HG03469 (cell line): ENCODE measurements at regions not wholly inside any gene's neighbourhood (a gene's known extent, or its start where the extent isn't known, plus 50 kb on each side); places are given as distances from the start of the nearest gene placed in this dataset.
"Not testable (repeated sequence)": the region's sequence is repeated elsewhere in the genome, so short reads cannot be mapped to it uniquely, and the experiment has no call there.

Source experiments
- ATAC-seq: cut with Tn5 transposase; IDR thresholded peaks from one replicate; pipeline ENCODE4 v1.9.1; 2021; ENCODE audit warnings: mild to moderate bottlenecking, moderate library complexity, moderate number of reproducible peaks; ENCODE audit not compliant: unreplicated experiment

DNA sequence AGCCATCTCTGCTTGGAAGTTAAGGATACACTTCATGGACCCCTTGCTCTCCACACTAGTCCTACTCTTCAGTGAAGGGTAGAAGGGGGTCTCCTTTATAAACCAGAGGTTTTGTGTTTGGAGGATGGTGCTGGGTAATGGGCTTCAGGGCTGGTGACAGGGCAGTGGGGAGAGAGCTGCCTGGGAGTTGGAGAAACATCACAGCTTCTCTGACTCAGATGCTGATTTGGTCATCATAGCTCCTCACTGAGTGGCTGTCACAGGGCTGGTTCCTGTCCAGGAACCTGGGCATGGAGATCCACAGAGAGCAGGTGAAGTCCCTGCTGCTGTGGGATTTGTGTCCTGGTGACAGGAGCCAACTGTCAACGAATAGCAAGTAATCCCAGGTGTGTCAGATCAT lies 333.9 kb upstream of the ATP10A start:
- ATAC-seq = no peak

DNA sequence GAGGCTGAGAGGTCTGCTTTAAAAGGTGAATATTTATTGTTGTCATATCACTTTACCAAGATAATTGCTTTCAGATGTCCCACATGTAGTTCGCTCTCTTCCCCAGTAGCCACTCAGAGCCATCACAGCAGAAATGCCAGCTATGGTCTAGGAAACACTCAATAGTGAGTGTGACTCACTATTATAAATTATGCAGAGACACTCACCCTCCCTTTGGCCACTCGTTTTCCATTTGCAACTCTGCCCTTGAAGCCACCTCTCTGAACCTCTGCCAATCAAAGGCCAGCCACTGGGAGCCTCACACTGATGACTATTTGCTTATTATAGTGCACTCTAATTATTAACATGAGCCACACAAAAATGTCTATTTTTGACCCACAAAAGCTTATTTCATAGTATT lies 328.1 kb upstream of the ATP10A start:
- no peak for ATAC-seq

DNA sequence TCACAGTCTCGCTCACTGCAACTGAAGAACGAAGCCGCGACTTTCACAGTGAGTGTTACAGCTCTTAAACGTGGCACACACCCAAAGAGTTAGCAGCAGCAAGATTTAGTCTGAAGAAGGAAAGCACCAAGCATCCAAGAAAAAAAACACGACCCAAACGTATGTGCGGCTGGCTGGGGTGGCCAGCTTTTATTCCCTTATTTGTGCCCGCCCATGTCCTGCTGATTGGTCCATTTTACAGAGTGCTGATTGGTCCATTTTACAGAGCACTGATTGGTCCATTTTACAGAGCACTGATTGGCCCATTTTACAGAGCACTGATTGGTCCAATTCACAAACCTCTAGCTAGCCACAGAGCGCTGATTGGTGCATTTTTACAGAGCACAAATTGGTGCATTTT lies 323.0 kb upstream of the ATP10A start:
- ATAC-seq = not testable (repeated sequence)

DNA sequence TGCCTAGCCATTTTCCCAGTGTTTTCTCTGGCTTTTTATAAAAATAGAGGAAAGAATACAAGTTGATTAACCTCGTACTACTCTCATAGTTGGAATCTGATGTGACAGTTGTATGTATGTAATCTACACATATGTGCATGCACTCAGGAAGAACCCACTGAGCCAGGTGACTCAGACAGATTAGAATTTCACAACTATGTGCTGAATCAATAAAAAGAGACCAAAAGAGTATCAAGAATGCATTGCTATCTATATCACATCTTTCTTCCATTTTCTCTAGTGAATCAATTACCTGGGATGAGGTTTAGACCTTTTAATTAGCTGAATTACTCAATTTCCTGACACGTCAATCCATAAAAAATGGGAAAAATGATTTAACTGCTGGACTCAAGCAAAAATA lies 319.3 kb upstream of the ATP10A start:
- ATAC-seq = no peak

DNA sequence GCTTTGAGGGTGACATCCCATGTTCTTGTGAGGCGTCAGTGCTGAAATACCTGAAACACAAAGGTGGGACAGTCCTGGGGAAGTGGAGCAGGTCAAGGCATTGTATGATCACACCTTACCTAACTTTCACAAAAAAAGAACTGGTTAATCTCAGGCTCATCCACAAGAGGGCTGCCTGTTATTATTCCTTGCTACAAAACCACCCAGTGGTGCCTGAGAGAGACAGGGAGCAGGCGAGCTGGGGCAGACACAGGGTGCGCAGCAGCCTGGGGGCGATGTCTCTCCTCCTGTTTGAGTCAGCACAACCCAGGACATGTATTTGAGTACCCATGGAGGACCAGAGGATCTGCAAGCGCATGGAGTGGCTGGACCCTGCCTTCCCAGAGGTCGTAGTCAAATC lies 316.8 kb upstream of the ATP10A start:
- no peak for ATAC-seq

DNA sequence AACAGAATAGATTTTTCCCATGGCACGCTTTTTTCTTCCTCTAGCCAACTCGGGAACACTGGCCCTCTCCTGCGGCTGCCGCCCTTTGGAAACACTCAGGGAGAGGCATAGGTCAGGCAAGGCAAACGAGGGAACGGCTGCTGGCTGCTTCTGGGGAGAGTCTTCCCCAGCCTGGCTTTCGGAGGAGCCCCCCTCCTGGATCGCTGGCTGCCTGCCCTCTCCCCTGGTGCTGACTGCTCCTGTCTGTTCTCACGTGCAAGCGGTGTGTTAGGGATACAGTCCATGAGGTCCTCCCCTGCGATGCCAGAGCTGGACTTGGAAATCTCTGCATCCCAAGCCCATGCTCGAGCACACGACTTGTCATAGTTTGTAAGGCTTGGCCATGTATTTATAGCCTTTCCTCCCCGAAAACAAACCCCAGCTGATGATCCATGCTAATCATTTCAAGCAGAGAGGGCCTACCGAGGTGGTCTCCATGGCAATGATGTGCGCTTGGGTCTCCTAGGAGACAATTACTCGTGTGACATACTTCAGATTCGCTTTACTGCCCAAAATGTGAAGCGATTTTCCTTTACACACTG lies 315.6 kb upstream of the ATP10A start:
- no peak for ATAC-seq

DNA sequence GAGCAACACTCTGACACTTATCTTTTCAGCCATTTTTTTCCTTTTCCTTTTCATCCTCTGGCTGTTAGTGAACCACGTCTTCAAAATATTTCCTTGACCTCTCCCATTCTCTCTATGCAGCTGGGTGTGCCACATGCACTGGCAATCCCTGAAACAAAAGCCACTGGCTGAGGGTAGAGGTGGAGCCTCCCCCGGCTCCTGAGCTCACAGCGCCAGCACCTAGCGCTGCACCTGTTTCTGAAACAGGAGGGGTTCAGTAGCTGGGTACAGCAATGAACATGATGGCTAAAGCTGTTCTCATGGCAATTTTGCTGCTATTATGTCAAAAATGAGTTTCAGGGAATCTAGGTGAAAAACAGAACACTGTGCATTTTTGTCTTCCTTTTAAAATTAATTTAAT lies 314.7 kb upstream of the ATP10A start:
- no peak for ATAC-seq

DNA sequence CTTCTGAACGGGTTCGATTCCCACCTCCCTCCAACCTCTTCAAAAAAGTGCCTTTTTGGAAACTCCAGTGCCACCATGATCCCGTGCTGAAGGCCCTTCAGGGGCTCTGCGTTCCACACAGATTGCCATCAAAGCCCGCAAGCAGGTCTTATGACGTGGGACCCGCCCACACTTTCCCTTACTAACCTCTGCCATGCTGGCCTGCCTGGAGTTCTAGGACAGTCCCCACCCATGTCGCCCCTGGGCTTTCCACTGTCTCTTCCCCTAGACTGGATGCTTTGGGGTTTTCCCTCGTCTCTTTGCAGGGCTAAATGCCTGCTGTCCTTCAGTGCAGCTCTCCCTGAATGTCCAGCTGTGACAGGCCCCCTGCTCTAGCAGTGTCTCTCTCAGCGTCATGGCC lies 313.7 kb upstream of the ATP10A start:
- no peak for ATAC-seq

DNA sequence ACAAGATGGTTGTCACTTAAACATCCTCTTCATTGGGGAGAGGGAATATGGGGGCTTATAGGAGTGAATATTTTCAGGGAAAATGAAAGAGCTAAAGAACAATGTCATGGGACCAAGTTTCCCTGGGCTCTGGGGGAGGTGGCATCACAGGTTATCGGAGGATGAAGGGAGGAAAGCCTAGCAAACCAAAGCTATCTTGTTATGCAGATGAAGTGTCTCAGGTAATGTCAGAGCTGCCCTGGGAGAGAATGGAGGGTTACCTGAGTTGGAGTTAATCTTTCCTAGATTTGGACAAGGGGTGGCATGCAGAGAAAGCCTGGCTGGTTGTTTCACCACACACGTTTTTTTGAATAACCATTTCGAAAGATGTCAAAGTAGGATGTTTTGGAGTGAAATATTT lies 308.1 kb upstream of the ATP10A start:
- no peak for ATAC-seq

DNA sequence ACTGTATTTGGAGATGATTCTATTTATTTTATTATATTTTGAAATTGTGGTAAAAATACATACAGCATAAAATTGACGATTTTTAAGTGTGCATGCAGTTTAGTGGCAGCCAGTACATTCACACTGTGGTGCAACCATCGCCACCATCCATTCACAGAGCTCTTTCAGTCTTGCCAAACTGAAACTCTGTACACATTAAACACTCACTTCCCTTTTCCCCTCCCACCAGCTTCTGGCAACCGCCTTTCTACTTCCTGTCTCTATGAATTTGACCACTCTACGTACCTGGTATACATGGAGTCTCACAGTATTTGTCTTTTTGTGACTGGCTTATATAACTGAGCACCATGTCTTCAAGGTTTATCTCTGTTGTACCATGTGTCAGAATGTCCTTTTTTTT lies 303.3 kb upstream of the ATP10A start:
- ATAC-seq = no peak

DNA sequence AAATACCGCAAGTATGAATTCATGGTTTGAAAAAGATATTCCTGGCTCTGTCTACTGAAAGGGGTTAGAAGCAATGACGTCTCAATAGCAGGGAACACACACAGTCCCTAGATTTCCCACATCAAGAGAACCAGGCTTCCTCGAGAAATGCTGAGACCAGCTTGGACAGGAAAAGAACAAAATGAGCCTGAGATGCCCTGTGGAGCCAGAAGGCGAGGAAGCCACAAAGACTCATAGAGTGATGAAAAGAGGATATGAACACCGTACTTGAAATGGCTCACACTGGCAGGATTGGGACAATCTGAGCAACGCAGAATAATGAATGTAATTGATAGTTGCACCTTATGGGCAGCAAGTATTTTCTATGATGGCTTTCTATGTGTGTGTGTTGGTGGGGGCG lies 302.4 kb upstream of the ATP10A start:
- no peak for ATAC-seq

DNA sequence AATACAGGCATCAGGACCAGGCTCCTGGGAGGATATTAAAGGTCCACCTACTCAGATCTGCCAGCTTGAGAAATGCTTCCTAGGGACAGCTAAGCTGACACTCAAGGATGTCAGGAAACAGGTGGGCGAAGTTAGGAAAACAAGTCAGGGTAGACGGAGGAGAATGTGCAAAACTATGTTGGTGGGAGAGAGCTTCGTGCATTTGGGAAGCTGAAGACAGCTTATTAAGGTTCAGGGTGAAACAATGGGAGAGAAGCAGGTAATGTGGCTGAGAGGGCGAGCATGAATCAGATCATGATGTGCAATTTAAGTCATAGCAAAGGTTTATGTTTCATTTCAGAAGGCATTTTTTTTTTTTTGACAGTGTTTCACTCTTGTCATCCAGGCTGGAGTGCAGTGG lies 297.2 kb upstream of the ATP10A start:
- no peak for ATAC-seq

DNA sequence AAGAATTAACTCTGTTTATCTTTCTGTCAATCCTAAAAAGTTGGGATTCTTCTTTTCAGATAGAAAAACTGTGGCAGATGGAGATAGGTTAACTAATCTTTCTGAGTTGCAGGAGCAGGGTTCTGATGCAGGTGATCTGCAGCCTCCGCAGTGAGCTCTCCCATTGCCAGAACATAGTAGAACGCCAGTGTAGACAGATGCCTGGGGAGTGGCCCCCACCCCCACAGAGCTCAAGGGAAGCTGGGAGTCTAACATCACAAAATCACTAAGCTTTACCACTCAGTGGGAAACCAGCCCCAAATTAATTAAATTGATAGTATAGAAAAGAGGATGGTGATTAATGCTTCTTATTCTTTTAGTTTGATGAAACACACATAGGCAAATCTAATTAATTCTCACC lies 295.0 kb upstream of the ATP10A start:
- ATAC-seq = no peak

DNA sequence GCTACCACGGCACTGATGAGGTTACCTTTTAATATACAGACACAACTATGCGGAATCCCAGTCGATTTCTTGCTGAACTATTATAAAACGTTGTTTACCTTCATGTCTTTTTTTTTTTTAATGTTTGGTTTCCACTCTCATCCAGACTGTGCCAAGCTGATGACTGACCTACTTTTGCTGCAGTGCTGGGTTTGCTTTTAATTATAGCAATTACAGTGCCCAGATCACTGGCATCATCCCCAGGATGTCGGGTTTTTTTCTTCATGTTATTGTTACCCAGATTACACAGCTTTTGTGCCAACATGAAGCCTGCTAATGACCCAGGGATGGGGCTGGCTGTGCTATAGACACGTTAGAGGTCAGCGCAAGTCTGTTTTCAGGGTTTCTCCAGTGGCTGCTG lies 294.0 kb upstream of the ATP10A start:
- no peak for ATAC-seq

DNA sequence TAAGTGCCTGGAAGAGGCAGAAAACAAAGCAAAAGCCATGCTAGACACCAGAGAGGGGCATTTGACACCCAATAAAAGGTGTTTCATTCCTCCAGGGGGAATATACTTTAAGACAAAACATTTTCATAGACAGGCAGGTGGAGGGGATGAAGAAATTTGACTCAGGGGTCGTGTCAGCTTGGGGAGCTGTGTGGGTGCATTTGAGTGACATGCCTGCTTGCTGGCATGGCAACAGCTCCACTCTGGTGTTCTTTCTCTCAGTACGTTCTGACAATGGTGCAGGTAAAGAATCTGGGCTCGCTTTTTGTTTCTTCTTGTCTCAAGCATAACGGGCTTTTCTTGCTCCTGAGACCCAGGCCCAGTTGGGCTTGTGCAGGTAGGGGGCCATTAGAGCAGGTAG lies 292.9 kb upstream of the ATP10A start:
- no peak for ATAC-seq

DNA sequence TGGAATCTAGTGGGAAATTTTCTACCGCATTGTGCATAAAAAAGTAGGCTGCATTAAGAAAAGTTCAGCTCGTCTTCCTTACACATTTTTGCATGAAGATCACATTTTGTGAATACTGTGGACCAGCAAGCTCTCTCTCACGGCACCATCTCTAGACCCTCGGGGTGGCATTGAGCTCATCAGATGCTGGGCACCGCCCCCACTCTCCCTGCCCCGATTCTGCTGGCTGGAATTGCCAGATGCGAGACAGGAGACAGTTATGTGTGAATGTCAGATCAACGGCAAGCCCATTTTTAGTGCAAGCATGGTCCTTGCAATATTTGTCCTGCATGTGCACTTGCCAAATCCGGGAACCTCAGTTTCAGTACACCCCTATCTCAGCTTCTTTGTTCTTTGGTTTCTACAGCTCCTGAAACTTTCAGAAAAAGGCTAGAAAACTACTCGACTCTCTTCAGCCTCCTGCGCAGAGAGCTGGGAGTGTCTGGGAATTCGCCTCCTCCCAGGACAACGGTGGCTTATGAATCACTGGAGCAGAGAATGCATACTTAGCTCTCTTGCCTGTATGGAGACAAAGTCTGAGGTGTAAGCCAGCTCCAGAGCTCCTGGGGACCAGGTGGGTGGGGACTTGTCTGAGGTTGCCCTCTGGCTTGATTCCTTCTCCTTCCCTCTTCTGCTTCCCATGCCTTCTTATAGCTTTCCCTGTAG lies 285.2 kb upstream of the ATP10A start:
- ATAC-seq = no peak

DNA sequence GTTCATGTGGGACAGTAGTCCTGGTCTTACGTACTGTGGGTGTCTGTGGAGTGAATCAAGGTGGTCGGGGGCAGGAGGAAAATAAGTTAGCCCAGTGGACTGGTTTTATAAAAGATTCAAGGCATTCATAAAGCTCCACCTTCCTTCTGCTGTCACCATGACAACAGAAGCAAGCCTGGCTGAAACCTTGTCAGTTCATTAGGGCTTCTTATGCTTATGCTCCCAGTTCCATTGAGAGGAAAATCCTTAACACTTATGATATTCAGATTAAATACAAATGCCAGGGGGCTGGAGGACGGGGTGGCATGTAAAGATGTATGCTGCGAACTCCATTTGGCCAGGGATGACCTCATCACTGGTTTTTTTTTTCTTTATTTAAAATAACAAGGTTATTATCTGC lies 283.1 kb upstream of the ATP10A start:
- ATAC-seq = no peak

DNA sequence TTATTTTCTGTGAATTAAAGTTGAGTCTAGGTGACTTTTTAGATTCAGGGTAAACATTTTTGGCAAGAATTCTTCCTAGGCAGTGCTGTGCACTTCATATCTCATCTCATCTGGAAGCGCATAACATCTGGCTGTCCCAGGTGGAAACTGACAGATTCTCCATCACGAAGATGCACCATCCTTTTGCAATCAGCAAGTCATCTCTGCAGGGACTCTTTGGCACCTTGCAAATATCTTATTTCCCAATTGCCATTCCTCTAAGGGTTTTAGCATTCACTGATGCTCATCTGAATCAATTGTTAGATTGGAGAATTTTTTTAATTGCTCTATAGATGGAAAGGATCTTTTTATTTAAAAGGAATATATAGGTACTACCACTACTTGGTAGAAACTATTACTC lies 282.7 kb upstream of the ATP10A start:
- ATAC-seq = no peak

DNA sequence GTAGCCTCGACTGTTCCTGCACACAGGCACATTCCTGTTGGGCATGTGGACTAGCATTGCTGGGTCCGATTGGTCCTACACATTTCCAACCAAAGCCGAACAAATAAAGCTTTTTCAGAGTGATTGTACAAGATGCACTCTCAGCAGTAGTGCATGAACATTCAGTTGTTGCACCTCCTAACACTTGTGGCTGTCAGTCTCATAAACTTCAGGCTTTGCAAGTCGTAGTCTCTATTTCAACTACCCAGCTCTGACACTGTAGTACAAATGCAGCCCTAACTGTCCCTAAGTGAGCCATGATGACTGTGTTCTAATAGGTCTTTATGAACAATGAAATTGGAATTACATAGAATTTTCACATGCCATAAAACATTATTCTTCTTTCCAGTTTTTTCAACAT lies 281.7 kb upstream of the ATP10A start:
- no peak for ATAC-seq

DNA sequence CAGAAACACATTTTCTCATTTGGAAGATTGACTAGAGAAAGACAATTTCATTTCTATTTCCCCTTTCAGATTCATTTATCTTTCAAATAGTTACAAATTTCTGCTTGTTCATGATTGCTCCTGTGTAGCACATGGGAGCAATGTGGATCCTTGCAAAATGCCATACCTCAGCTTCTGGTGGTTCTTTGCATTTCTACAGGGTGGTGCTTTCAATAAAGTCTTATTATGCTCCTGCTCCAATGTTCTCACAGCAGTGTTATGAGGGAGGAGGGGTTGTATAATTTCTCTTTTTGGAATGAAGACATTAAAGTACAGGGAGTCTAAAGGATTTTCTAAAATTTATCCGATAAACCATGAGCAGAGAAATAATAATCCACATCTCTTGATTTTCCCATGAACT lies 280.1 kb upstream of the ATP10A start:
- no peak for ATAC-seq

DNA sequence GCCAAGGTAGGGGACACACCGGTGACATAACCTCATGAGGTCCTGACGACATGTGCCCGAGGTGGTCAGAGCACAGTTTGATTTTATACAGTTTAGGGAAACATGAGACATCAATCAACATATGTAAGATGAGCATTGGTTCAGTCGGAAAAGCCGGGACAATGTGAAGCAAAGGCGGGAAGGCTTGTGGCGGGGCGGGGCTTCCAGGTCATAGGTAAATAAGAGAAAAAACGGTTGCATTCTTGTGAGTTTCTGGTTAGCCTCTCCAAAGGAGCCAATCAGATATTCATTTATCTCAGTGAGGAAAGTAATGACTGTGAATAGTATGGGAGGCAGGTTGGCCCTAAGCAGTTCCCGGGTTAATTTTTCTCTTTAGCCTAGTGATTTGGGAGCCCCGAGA lies 271.7 kb upstream of the ATP10A start:
- no peak for ATAC-seq

DNA sequence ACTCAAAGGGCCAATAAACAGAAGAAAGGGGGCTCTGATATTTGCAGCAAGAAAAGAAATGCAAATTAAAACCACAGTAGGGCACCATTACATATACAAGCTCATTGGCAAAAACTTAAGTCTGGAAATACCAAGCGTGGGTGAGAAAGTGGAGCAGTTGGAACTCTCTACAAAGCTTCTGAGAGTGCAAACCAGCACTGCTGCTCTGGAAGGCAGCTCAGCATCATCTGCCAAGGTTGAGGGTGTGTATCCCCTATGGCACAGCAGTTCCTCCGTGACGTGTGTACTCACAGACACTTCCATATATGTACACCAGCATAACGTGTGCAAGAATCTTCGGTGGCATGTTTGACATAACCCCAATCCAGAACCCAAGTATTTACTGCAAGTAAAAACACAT lies 271.0 kb upstream of the ATP10A start:
- ATAC-seq = no peak

DNA sequence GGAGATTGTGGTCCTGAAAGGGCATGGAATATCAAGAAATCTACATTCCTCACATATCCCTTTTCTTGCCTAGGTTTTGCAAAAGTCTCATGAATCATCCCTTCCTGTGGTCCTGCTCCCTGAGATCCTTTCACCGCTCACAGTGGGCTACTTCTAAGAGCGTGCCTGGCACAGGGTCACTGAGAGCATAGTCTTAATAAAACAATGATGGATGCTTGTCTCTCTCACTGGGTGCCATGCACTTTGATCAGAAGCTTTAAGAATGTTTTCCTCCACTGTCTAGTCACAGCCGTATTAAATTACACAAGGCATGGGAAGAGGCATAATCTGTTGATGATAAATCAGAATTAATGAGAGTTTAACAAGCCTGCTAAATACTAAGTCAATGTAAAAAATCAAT lies 269.7 kb upstream of the ATP10A start:
- ATAC-seq = no peak
